PC-9 (cell line): ENCODE measurements at regions not wholly inside any gene's neighbourhood (a gene's known extent, or its start where the extent isn't known, plus 50 kb on each side); places are given as distances from the start of the nearest gene placed in this dataset.
A peak's percentile ranks its signal among the peaks of the same experiment; 100 is the strongest.

Experiments used
- BruUV-seq: library from RNA; stranded (reverse); fragments of 400-500 nt; replicated peaks from 2 replicates; lab custom pipeline; 2021; lab: Mats Ljungman, UMichigan
- CTCF ChIA-PET: fragments of 300-600 bp; sonication (Branson Sonifier 250); formaldehyde crosslinking; loops from one replicate; lab custom pipeline; 2022; ENCODE audit warnings: antibody characterized with exemption; lab: Charles Lee
- POLR2A ChIA-PET: fragments of 300-600 bp; sonication (Branson Sonifier 250); formaldehyde crosslinking; loops from one replicate; lab custom pipeline; 2022; ENCODE audit warnings: antibody characterized with exemption; ENCODE audit not compliant: unreplicated experiment; lab: Charles Lee
- DNase-seq, 2 experiments: peaks; one replicate each; pipeline versions ENCODE4 v3.0.0 to v3.0.0-alpha.2; 2015 to 2022; ENCODE audit warnings: mixed read lengths in 1 of 2
- H2AFZ ChIP-seq: fragments of 200-600 bp; sonication (generic); 2 replicates; pipeline ENCODE4 v1.8.1; 2017; ENCODE audit warnings: antibody characterized with exemption
- H3F3A ChIP-seq: fragments of 200-600 bp; sonication (generic); 2 replicates; pipeline ENCODE4 v1.8.1; 2017; ENCODE audit warnings: antibody characterized with exemption, mild to moderate bottlenecking, low read depth; ENCODE audit not compliant: insufficient read depth
- H3K27ac ChIP-seq: fragments of 200-600 bp; sonication (generic); 2 replicates; pipeline ENCODE4 v1.6.1; 2016; ENCODE audit warnings: mixed run types
- H3K27me3 ChIP-seq: fragments of 200-600 bp; sonication (generic); 2 replicates; pipeline ENCODE4 v1.6.1; 2016; ENCODE audit warnings: low read depth, mixed run types; ENCODE audit not compliant: insufficient read depth
- H3K36me3 ChIP-seq: fragments of 200-600 bp; sonication (generic); 2 replicates; pipeline ENCODE4 v1.6.1; 2016; ENCODE audit warnings: low read depth, mixed run types
- H3K4me1 ChIP-seq: fragments of 200-600 bp; sonication (generic); replicated peaks from 2 replicates; pipeline ENCODE4 v1.6.1; 2016; ENCODE audit warnings: mixed run types; ENCODE audit not compliant: insufficient read depth
- H3K4me2 ChIP-seq: fragments of 200-600 bp; sonication (generic); 2 replicates; pipeline ENCODE4 v1.6.1; 2017; ENCODE audit warnings: mixed run types
- H3K4me3 ChIP-seq: fragments of 200-600 bp; sonication (generic); 2 replicates; pipeline ENCODE4 v1.6.1; 2016; ENCODE audit warnings: mixed run types
- H3K79me2 ChIP-seq: fragments of 200-600 bp; sonication (generic); 2 replicates; pipeline ENCODE4 v1.6.1; 2017; ENCODE audit warnings: low read depth, mixed run types
- H3K9me2 ChIP-seq: fragments of 200-600 bp; sonication (generic); 2 replicates; pipeline ENCODE4 v1.8.1; 2017; ENCODE audit warnings: mild to moderate bottlenecking; ENCODE audit not compliant: insufficient read depth
- H3K9me3 ChIP-seq: fragments of 200-600 bp; sonication (generic); 2 replicates; pipeline ENCODE4 v1.8.1; 2016; ENCODE audit warnings: low read depth; ENCODE audit not compliant: insufficient read depth
- H4K20me1 ChIP-seq: fragments of 200-600 bp; sonication (generic); 2 replicates; pipeline ENCODE4 v1.8.1; 2017; ENCODE audit not compliant: insufficient read depth
- CTCF ChIP-seq: fragments of 200-600 bp; sonication (generic); conservative IDR thresholded peaks from 2 replicates; pipeline ENCODE4 v1.6.1; 2017; ENCODE audit warnings: mixed run types, antibody characterized with exemption, mild to moderate bottlenecking, moderate library complexity
- EZH2 ChIP-seq: fragments of 200-600 bp; sonication (generic); IDR thresholded peaks from 2 replicates; pipeline ENCODE4 v1.8.0; 2017; ENCODE audit warnings: antibody characterized with exemption, low read depth
- intact Hi-C: fragments of 100-400 bp; cut with micrococcal nuclease; formaldehyde crosslinking; loops from one replicate; pipeline ENCODE4 v1.10.0; 2022; ENCODE audit not compliant: unreplicated experiment

DNA sequence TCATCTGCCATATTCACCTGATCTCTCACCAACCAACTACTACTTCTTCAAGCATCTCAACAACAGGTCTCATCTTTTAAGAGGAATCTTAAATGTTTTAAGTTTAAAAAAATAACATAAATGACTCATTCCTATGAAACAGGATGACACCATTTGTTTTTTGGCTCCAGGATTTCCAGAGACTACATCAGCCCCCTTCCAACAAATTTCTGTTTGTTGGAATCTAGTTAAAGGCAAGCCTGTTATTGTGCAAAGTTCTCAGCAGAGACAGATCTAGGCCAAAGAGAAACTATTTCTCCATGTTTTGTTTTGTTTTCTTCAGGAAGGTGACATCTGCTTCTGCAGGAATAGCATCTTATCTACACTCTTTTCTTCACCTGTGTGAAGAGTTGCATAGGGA lies 204.8 kb upstream of the SH3BP4 start:
- CTCF ChIA-PET: no interaction called here
- Histone ChIP-seq H3K36me3 (no peaks in the 10 kb centered on the region), H3K27ac (no peak overlapping the region), H4K20me1 (no peaks in the 10 kb centered on the region), H3K79me2 (no peaks in the 10 kb centered on the region), H3K4me2 (no peak overlapping the region), H2AFZ (no peak overlapping the region), H3K4me1 (no peaks in the 10 kb centered on the region), H3K27me3 (no peaks in the 10 kb centered on the region), H3K4me3 (no peak overlapping the region), H3F3A (no peaks in the 10 kb centered on the region), H3K9me3 (0 out of 2 replicates have a peak, but pooled peaks cover 3% of the 10 kb centered on the region), H3K9me2 (no peaks in the 10 kb centered on the region)
- POLR2A ChIA-PET: no interaction called here
- BruUV-seq: no TSS peak
- no peak for DNase-seq
- intact Hi-C loops: no loop called here
- TF ChIP-seq EZH2 (no peak), CTCF (no peak)

- CTCF ChIA-PET: interaction anchor here (0.7 kb wide), 1 partner anchor 659 kb away, joined by 3 read pairs; no protein-coding TSS in a partner anchor
- Histone ChIP-seq H3K9me2 (no peaks in the 10 kb centered on the region), H3K4me3 (no peak overlapping the region), H3K36me3 (no peaks in the 10 kb centered on the region), H4K20me1 (no peaks in the 10 kb centered on the region), H3F3A (no peaks in the 10 kb centered on the region), H3K27ac (no peak overlapping the region), H3K4me1 (no peaks in the 10 kb centered on the region), H2AFZ (no peak overlapping the region), H3K9me3 (0 out of 2 replicates have a peak, but pooled peaks cover 3% of the 10 kb centered on the region), H3K79me2 (no peaks in the 10 kb centered on the region), H3K27me3 (no peaks in the 10 kb centered on the region), H3K4me2 (no peak overlapping the region)
- DNase-seq: no peak
- intact Hi-C loops: no loop called here
- POLR2A ChIA-PET: interaction anchor here (0.7 kb wide), 1 partner anchor 13 kb away, joined by 4 read pairs; no protein-coding TSS in a partner anchor
- BruUV-seq: no TSS peak
- TF ChIP-seq EZH2: no peak
- peak; percentile 35; the same call in 1 of the 2 replicates for TF ChIP-seq CTCF
Observed at GRCh38 chr2:234745347-234745746, 206.5 kb upstream of the SH3BP4 start.

DNA sequence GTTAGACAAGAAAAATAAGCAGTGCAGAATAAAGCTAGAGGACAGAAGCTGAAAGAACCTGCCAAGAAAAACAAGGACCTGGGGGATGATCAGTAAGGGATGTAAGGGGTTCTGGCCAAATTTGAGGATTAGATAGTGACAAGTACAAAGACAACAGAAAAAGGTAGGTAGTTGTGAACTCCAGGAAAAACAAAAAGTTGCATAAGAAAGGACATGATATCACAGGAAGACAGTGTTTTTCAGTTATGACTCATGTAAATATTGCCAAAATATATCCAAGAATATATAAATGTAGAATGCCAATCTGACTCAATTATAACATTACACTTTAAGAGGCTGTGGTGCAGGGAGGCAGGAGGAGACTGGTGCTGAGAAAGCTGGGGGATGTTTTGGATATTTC lies 209.8 kb upstream of the SH3BP4 start:
- Histone ChIP-seq H3K9me3 (no peaks in the 10 kb centered on the region; the same call in 1 of the 2 replicates), H3K4me3 (no peak overlapping the region), H2AFZ (no peak overlapping the region), H3K27me3 (no peaks in the 10 kb centered on the region), H3K4me1 (no peaks in the 10 kb centered on the region), H3K27ac (no peak overlapping the region), H3K4me2 (no peak overlapping the region), H3F3A (no peaks in the 10 kb centered on the region), H3K79me2 (no peaks in the 10 kb centered on the region), H3K9me2 (no peaks in the 10 kb centered on the region), H3K36me3 (no peaks in the 10 kb centered on the region), H4K20me1 (no peaks in the 10 kb centered on the region)
- intact Hi-C loops: no loop called here
- no TSS peak for BruUV-seq
- TF ChIP-seq EZH2: no peak
- no peak for TF ChIP-seq CTCF
- POLR2A ChIA-PET: no interaction called here
- no peak for DNase-seq
- CTCF ChIA-PET: no interaction called here
